CMK (cell line): ENCODE measurements at regions not wholly inside any gene's neighbourhood (a gene's known extent, or its start where the extent isn't known, plus 50 kb on each side); places are given as distances from the start of the nearest gene placed in this dataset.

ENCODE experiments used
- DNase-seq: peaks from one replicate; pipeline ENCODE4 v3.0.0-alpha.2; 2010; ENCODE audit warnings: low read depth

- DNase-seq: no peak
Observed at GRCh38 chr12:42761086-42761485, 171.5 kb upstream of the PRICKLE1 start.

DNA sequence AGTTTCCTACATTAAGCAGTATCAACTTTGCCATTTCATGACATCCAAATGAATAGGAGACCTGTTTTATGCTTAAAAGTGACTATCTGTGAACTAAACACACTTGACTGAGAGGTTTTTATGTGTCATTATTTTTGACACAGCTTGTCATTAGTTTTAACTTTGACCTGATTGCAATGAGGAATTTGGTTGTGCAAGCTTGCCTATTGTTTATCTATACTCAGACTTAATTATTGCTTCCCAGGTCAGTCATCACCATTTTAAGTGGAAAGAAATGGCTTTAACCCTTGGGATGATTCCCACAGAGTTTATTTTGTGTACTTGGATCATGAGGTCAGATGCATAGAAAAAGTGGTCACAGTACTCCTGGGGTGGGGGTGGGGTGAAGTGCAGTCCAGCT lies 171.0 kb upstream of the PRICKLE1 start:
- no peak for DNase-seq

- no peak for DNase-seq
Observed at GRCh38 chr12:42759622-42760273, 170.2 kb upstream of the PRICKLE1 start.

- DNase-seq: no peak
Observed at GRCh38 chr12:42758806-42759205, 169.3 kb upstream of the PRICKLE1 start.

DNA sequence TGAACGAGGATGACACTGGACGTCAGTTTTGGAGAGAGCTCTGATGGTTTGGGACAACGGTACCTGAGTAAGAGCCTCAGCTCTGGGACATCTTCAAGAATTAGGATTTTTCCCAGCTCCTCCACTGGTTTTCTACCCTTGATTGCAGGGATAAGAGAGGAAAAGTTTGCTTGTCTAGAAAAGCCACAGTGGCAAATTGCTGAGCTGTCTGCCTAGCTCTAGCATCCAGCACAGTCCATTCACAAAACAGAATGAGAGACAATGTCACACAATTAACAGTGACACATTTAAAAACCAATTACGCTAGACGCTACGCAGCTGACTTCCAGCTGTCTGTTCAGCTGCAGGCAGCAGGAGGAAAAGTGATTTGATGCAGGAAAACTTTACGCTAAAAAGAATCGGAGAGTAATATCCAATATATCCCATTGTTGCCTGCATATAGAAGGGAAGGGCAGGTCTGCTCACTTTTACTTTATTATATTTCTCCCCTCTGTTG lies 168.1 kb upstream of the PRICKLE1 start:
- DNase-seq: no peak

DNA sequence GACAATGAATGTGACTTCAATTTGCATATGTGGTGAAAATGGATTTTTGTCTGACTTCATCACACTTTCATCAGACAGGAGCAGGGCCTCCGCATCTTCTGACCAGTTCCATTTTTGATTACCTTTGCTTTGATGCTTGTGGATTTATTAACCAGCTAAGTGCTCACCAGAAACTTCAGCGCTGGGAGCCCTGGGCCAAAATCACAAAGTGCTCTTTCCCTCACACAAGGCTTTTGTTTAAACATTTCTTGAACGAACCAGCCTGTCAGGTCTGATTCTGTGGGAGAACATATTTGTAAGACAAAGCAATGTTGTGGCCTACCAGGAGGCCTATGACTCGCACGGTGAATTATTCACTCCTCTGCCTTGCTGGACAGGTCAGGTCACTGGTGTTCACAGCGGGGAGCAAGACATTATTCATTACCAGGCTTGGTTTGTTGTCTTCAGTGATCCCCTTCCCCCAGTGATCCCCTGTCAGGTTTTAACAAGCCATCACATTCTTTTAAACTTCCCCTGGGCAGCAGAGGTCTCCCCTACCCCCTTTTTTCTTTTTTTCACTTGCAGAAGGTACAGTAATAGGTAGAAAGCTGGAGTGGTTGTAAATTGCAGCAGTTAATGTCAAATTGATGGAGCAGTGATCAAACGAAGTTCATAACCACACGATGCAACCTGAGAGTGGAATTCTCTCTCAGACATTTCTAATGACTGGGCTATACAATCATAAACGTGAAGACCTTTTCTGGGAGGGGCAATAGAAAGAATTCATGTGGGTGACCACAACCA lies 167.5 kb upstream of the PRICKLE1 start:
- DNase-seq: no peak

GRCh38 chr12:42750356-42750755 lies 160.8 kb upstream of the PRICKLE1 start:
- no peak for DNase-seq

DNA sequence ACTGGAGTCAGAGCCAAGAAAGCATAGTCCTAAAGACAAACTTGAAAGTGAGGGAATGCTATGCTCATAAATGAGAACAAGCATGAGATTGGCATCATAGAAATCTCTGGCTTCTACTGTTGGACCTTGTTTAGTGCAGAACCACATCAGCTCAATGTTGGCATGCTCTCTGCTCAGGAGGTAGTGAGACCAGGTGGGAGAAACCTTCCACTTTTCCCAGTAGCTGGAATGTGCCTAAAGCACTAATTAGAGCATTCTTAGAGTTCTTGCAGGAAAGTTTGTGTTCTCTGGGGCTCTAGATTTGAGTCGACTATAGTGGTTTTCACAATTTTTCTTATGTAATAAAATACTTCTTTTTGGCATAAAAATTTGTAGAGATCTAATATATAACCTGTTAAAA lies 159.7 kb upstream of the PRICKLE1 start:
- DNase-seq: no peak

- DNase-seq: no peak
Observed at GRCh38 chr12:42744539-42745182, 155.1 kb upstream of the PRICKLE1 start.

DNA sequence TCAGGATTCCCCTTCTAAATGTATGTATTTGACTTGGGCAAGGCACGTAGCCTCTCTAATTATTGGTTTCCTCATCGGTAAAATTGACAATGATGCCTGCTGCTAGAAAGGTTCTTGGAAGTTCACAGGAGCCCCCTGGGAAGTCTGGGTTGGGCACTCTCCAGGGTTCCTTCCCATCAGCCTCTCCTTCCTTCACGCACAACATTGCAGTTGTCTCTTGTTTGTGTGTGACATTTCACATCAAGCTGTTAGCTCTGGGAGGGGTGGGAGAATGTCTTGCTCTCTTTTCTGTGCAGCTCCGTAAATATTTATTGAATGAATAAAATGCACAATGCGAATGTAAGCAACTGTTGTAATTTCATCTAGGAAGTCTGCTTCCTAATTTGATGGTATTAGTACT lies 153.2 kb upstream of the PRICKLE1 start:
- no peak for DNase-seq

- DNase-seq: no peak
Observed at GRCh38 chr12:42741771-42742510, 152.4 kb upstream of the PRICKLE1 start.

- DNase-seq: no peak
Observed at GRCh38 chr12:42741091-42741490, 151.5 kb upstream of the PRICKLE1 start.

- no peak for DNase-seq
Observed at GRCh38 chr12:42737398-42737797, 147.9 kb upstream of the PRICKLE1 start.

DNA sequence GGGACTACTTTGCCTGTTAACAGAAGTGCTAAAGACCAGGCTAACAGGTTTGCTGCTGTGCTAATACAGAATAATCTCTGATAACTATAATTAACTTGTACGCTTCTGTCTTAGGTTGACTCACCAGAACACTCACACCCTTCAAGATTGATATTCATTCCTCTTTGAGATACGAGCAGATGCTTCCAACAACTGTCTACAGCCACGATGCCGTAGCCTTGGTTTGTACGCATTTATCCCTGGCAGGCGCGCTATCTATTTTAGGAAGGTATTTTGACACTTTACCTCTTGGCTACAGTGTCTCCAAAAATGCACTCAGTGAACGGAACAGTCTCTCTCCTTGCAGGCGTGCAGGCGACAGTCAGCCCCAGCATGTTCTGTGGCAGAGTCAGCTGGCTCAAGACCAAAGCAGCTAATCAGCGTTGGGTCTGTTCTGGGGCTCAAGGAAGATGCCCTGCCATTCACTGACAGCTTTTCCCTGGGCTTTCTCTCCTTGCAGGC lies 146.4 kb upstream of the PRICKLE1 start:
- DNase-seq: no peak

GRCh38 chr12:42733911-42734310 lies 144.4 kb upstream of the PRICKLE1 start:
- no peak for DNase-seq

DNA sequence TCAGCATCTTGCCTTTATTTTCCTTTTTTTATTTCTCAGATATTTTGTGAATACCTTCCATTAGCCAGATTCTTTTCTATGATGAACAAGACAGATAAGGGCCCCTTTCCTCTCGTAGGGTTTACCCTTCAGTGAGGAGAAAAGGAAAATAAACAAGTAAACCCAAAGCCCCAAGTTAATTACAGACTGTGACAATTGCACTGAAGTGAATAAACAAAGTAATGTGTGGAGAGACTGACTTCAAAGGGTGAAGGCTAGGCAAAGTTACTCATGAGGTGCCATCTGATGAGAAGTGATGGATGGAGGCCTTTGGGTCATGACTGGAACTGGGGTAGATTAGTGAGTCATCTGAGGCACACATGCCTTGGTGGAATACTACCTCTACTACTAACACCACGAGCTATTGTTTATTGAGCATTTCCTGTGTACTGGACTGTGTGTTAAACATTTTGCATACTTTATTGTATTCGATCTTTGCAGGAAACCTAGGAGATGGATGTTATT lies 143.4 kb upstream of the PRICKLE1 start:
- DNase-seq: no peak

GRCh38 chr12:42730291-42730690 lies 140.7 kb upstream of the PRICKLE1 start:
- DNase-seq: no peak

- no peak for DNase-seq
Observed at GRCh38 chr12:42729535-42729900, 140.0 kb upstream of the PRICKLE1 start.

GRCh38 chr12:42728770-42729534 lies 139.4 kb upstream of the PRICKLE1 start:
- no peak for DNase-seq

DNA sequence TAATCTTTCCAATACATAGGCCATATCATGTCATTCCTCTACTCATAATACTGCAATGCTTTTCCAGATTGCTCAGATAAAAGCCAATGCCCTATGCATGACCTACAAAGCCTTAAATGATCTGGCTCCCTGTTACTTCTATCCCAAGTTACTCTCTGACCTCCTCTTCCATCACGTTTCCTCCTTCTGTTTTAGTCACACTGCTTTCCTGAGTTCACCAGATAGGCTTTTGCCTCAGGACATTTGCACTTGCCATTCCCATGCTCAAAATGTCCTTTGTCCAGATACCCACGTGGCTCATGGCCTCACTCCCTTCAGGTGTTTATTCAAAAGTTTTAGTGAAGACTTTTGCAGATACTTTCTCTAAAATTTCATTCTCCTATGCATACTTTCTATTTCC lies 138.7 kb upstream of the PRICKLE1 start:
- DNase-seq: no peak

GRCh38 chr12:42725809-42726208 lies 136.3 kb upstream of the PRICKLE1 start:
- no peak for DNase-seq
